ENCODE measurements at regions not wholly inside any gene's neighbourhood (a gene's known extent, or its start where the extent isn't known, plus 50 kb on each side); places are given as distances from the start of the nearest gene placed in this dataset.

DNA sequence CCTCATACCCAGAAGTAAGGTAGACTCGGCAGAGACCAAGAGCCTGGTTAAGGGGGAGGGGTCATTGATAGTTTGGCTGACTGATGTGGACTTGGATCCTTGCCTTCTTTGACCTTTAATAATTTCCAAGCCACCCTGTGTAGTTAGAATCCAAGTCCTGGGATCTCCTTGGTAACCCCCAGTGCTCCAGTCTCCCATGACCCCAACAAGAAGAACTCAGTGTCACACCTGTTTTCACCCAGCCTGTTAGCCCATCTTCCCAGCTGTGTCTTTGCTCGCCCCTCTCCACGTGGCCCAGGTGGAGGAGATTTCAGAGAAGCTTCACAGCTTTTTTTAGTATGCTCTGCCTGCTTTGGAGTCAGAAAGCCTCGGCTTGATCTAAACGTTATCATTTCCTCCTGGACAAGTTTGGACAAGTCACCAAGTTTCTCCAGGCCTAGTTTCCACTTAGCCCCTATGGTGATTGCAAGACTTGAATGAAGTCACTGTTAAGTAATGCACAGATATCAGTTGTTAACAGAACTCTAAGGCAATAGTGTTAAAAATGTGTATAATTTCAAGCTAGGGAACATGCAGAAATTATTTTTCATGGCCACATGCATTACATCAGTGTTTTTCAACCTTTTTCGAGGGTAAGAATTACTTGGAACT, 170.0 kb downstream of the TMEM38B start:
- no peak for DNase-seq

DNA sequence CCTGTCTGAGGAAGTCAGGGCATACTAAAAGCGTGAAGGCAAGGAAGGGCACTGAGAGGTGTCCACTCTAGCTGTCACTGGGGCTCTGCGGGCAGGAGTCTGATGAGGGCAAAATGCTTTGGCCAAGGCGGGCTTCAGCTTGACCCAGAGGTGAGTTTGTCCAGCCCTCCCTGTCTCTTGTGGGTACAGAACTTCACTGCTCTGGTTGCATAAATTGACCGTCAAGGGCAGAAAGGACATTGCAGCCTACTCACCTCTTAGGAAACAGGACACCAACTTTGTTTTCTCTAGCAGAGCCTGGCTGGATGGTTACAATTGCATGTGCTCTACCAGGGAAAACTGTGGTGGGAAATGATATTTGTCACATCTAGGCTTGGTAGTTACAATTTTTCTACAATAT, 170.9 kb downstream of the TMEM38B start:
- DNase-seq: no peak

DNA sequence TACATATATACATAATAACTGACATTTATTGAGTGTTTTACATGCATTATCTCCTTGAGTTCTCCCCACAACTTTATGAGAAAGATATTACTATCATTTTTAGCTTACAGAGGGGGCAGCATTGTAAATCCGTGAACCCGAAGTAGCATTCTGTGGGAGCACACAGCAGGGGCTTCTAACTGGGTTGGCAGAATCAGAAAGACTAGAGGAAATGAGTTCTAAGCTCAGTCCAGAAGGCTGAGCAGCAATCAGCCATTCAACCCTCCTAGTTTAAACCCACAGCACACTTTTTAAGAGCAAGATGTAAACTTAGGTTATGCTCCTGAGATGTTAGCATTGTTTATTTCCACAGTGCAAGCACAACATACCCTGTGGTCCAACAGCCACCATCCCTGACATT, 177.2 kb downstream of the TMEM38B start:
- no peak for DNase-seq

DNA sequence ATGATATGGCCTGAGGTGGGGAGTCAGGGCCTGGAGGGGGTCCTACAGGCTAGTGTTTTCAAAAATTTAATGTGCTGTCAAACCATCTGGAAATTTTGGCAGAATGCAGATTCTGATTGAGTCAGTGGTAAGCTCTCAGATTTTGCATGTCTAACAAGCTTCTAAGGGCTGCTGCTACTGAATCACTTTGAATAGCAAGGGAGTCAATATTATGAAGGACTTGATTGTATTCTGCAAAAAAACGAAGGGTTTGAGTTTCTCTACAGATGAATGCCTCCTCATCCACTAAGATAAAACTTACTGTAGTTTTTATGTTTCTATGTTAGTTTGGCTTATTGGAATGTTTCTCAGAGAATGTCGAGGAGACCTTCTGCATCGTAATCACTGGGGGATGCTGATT, 179.5 kb downstream of the TMEM38B start:
- no peak for DNase-seq

DNA sequence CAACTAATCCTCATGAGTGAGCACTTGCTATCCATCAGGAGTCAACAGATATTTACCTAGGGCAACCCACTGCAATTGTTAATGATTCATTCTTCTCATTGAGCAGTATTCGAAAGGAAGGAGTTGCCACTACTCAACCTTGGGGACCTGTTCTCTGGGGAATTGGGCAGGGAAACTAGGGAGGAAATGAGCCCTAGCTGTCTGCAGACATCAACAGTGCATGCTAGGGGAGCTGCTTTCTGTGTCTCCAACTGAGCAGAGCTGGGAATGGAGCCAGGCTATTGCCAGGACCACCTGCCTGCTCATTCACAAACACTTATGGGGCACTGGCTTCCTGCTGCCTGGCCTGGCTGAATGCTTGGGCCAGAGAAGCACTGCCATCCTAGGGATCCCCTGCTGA, 183.4 kb downstream of the TMEM38B start:
- DNase-seq: no peak

DNA sequence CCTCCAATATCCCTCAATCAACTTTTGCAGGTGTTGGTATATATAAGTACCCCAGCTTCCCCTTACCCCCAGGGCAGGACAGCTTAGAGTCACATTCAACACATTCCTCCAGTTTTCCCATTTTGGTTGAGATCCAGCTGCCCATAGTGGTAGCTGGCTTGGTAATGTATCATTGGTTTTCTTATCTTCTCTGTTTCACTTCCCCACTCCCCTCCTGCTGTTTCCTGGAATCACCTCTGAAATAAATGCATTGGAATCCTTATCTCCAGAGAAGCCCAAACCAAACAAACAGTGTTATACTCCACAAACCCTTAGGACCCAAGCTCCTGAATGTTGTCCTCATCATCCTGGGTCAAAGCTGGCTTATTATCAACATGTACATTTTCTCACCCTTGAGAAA, 184.8 kb downstream of the TMEM38B start:
- DNase-seq: no peak

DNA sequence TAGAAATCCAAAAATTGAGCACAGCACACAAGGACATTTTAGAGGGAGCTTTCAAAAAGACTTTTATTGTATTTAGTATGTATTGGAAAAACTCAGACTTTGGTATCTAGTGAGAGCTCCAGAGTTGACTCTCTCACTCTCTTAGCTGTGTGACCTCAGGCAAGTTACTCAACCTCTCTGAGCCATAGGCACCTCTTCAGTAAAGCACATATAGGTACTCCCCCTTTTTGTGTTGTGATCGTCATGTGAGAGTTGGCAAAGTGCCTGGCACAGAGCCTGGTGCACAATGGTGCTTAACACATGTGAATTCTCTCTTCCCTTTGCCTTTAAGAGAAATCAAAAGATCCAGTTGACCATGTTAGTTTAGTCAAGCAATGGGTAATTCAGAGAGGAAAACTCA, 186.2 kb downstream of the TMEM38B start:
- no peak for DNase-seq

DNA sequence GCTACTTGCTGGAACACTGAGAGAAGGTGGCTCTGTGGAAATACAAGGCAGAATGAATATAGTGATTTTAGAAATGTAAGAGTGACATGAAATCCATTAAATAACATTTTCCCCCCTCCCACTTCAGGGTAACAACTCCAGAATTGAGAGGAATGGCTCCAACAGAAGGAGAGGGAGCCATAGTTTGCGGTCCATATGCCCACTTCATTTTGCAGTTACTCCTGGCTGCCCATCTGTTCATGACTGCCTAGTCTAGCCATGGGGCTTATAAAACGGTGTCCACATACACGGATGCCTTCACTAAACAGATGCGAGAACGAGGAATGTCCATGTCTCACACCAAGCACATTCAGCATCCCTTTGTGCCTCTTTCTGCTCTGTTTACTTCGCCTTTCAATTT, 186.7 kb downstream of the TMEM38B start:
- DNase-seq: no peak

DNA sequence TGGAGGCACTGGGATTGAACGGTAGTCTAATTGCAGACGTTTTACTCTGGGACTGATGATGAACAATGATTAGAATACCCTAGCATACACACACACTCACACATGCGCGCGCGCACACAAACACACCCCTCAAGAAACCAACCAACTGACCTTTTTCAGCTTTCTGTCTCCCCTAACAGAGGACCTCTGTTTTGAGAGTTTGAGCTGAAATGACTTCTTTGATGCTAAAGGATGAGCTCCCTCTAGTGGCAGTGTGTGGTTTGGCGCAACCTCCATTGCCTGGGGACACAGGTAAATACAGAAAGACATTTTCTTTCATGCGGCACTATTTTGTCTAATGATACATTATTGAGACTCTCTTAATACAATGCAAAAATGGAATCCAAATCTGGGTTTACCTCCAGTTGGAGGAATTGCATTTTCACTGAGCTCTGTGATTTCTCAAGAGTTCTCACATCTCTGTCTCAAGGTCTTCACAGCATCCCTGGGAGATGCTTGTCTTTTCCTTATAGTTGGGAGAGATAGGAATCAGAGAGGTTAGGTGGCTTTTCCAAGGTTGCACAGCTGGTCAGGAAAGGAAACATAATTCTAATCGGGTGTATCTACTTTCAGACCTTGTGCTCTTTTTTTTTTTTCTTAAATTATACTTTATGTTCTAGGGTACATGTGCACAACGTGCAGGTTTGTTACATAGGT, 187.5 kb downstream of the TMEM38B start:
- DNase-seq: peak; percentile 32

DNA sequence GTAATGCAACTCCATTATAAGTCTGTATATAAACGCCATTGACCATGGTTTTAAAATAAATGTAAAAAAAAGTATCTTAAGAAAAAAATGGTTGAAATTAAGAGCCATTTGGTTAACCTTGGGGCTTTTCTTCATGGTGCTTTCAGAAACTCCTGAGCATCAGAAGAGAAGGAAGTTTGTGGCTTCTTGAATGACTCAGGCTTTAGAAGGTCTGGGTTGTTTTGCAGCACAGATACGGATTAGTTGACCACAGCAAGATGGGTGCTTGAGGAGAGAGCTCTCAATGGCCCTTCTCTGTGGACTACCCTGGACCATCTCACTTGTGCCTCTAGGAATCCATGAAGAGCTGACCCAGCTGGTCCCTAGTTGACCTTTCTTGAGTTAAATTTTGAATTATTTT, 189.5 kb downstream of the TMEM38B start:
- DNase-seq: no peak

DNA sequence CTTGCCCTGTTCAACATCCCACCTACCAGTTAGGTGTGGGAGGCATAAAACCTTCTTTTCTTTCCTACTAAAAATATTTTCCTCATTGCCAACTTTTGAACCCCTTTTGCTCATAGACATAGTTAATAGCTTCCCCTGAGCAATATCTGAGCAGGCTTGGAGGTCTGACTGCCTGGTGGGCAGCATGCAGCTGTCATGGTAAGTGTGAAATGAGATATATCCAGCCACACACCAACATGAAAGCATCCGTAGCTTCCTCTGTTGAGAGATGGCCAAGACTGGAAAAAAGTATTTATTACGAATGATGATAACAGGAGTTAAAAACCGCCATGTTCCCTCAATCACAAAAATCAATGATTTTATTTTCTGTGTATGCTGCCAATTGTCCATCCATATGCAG, 190.1 kb downstream of the TMEM38B start:
- DNase-seq: no peak

DNA sequence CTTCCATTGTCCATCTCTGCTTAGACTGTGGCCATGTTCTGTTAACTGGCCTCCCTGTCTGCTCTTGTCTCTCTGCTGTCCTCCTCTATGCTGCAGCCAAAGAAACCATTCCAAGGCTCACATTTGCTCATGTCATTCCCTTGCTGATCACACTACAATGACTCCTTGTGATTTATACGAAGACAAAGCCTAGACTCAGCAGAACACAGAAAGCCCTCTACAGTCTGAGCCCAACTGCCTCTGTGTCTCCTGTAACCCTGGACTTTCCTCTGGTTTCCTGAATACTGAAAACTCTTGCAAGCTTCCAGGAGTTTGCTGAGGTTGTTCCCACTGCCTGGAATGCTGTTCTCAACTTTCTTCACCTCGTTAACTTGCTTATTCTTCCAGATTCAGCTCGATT, 191.8 kb downstream of the TMEM38B start:
- no peak for DNase-seq

DNA sequence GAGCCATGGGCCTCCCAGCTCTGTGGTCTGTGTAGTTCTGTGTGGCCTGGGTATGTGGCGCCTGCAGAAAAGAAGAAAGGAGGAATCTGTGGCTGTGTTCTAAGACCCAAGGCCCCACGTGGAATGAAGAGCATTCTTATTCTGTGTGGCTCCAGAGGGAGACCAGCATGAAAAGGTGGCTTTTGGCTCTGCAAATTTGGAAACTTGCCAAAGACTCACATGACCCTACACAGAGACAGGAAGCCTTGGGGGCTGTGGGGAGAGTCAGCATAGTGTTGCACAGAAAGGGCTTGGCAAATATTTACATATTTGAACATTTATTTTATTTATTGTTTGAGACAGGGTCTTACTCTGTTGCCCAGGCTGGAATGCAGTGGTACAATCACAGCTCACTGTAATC, 193.3 kb downstream of the TMEM38B start:
- no peak for DNase-seq

DNA sequence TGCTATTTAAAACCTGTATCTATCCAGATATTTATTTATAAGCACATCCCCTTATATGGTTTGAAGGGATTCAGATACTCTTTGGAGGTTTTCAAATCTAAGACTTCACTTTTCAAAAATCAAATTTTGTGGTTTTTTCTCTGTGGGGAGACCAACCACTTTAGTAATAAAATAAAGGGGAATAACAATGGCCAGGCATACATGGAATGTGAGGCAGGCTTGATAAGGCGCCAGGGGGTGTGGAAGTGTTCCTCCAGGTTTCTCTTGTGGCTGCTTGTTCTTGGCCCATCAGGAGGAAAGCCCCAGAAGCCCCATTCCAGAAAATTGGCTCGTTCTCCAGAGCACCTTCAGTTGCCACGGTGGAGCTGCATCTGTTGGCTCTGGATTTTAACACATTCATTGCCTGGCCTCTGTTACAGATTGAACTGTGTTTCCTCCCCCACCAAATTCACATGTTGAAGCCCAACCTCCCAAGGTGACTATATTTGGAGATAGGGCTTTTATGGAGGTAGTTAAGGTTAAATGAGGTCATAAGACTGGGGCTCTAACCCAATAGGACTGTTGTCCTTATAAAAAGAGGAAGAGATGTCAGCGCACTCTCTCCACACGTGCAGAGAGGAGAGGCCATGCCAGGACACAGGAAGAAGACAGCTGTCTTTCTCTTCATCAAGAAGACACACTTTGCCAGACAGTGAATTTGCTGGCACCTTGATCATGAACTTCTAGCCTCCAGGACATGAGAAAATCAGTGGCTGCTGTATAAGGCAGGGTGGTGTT, 195.9 kb downstream of the TMEM38B start:
- no peak for DNase-seq

DNA sequence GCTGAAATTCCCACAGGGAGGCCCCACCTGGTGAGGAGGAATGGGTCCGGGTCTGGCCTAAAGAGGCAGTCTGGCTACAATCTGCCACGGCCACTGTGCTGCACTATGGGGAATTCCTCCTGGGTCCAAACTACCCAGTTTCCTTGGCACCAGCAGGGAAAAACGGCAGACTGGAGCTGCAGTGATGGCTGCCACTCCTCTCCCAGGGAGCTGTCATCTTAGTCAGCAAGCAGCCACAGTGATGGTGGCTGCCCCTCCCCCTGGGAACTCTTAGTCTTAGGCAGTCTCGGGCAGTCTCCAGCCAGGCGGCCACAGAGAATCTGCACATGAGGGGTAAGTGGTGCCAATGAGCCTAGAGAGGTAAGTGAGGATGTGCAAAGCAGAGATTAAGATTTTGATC, 205.8 kb downstream of the TMEM38B start:
- no peak for DNase-seq

DNA sequence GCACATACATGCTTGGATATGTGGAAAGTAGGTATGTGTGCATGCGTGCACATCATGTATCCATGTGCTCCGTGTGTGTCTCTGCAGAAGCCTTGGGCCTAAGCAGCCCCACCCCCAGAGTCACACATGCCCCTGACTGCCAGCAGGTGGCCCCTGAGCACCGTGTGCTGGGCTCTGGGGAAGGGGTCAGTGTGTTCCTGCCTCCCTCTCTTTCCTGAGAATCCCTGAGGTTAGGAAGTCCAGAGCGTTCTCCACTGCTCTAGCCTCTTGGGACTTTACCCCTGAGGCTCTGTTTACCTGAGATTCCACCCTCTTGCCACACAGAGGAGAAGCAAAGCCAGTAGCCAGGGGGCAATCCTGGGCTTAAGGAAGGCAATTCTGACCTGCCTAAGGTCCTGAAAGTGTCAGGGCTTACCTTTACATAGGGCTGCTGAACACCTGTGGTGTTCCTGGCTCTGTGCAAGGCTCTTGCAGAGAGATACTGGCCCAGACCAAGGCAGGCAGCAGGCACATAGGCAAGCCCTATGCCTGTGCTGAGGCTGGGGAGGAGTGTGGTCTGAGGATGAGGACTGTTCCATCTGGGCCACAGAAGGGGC, 207.3 kb downstream of the TMEM38B start:
- no peak for DNase-seq

DNA sequence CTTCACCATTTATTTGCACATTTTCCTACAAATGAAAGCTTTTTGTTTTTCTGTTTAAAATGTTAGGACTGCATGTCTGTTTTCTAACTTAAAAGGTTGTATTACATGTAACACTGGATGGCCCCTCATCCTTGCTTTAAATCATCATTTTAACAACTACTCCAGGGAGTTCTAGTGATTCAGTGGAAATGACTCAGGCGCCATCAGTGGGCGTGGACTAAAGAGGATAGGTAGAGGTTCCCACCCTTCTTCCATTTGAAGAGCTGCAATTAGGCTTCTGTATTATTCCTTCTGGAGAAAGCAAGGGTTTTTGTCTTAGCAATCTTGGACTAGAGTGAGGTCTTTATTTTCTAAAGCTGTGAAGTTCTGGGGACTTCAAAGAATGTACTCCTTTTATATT, 213.7 kb downstream of the TMEM38B start:
- no peak for DNase-seq

DNA sequence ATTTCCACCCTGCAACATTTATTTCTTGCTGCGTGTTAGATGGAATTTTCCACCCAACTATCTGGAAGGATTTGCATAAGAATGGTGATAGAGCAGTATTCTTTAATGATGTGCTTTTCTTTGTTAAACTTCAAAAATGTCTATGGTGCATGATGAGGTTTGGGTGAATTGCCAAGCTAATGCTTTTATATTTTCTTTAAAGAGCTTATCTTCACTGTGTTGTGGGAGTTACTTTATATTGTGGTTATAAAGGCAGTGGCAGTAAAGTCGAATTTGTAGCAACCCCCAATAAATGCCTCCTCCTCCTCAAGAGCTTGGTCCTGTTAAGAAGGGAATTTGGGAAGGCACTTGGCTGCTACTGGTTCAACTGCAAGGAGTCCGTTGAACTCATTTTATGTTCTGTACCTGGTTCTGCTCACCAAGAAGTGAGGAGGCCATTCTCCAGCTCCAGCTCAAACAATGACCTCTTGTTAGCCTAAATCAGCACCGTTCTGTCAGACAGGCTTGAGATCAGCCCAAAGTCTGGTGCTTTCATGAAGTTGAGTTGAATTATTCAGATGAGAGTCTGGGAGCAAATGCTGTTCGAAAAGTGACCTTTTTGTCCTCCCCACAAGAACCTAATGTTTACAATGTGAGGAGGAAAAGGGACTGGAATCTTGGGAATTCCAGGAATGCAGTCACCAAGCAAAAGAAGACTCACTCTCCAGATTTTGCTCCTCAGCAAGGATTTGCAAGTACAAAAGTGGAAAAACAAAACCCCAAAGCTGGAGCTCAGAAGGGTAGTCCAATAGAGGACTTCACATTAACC, 217.0 kb downstream of the TMEM38B start:
- no peak for DNase-seq

DNA sequence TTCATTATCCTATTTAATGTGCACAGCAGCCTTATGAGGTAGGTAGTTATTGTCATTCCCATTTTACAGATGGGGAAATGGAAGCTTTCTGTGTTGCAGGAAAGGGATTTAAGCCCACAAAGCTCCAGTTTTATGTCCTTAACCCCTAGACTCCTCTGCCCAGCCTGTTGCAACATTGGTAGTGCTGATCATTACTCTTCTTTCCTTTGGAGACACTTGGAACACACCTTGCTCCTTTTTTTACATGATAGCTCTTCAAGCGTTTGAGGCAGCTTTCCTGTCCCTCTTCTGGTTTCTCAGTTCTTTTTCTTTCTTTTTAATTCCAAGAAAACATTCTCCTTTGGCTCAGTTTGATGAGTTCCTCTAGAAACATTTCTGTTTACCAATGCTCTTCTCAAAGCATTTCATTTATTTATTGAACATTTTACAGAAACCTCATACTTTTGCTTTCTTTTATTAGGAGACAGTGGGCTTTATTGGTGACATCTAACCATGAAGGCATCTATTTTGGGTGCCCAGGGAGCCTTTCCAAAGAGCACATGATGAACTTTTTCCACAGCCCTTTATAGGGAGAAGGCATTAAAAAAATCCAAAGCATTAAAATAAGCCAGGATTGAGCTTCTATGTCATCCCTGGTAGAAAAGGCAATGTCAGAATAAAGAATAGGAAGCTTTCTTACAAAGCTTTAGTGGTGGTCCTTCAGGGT, 218.0 kb downstream of the TMEM38B start:
- DNase-seq: no peak

DNA sequence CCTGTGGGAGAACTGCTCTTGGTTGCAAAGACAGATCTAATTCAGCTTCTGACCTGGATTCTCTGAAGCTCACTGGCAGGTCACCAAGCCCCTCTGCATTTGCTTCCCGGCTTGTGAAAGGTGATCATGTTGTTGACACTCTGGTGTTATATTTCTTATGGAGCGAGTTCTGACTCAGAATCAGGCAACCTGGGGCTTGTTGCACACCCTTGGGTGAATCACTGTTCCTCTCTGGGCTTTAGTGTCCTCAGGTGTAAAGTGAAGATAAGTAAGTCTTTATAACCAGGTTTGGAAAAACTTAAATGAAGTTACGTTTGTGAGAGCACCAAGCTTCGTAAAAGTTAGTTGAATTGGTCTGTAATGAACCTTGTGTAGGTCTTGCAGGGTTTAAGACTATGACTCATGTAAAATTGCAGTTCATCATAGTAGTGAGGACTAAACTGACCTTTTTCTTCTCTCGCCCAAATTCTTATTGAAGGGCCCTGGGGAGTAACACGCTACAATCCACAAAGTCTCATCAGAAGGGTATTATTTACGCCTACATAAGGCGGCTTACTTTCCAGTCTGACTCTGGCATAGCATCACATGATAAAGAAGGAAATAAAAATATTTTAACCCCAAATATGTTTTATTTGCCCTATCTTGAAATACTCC, 218.6 kb downstream of the TMEM38B start:
- DNase-seq: no peak

DNA sequence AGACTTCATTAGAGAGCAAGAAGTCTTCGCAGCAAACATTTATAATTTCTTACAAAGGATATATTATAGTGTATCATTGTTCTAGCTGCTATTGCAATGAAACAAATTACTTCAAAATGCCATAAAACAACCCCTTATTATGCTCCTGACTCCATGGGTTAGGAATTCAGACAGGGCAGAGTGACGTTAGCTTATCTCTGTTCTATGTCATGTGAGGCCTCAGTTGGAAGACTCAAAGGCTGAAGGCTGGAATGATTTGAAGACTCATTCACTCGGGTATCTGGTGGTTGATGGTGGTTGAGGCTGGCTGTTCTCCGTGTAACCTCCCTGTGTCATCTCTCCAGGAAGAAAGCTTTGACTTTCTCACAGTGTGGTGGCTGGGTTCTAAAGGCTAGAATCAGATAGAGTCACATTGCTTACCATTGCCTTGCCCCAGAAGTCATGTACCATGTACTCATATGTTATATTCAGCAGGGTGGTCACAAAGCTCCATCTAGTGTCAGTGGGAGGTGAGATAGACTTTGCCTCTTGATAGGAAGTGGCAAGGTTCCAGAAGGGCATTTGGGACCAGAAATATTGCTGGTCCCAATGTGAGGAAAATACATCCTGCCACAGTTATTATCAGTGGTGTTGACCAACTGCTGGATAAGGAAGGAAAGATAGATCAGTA, 226.9 kb downstream of the TMEM38B start:
- DNase-seq: no peak
